ENCODE measurements at regions not wholly inside any gene's neighbourhood (a gene's known extent, or its start where the extent isn't known, plus 50 kb on each side); places are given as distances from the start of the nearest gene placed in this dataset.

DNA sequence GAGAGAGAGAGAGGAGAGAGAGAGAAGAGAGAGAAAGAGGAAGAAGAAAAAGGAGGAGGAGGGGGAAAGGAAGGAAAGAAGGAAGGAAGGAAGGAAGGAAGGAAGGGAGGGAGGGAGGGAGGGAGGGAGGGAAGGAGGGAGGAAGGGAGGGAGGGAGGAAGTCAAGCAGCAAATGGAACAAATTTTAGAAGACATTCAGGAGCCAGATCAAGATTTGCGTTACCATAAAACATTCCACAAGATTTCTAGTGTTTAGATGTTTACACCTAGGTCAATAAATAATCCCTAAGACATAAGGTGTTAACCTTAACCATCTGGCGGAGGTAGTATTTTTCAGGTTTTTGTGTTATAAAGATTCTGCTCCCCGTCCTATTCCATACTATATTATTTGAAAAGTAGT, 1320.1 kb upstream of the PRMT6 start:
- H3K4me2 ChIP-seq (ENCODE audit: low read length), result no peak overlapping the region
- H3K9me3 ChIP-seq (ENCODE audit: low read length), result no peaks in the 10 kb centered on the region
- BruUV-seq (replicated peaks), result no TSS peak
- no peaks in the 10 kb centered on the region for H3K9me2 ChIP-seq (ENCODE audit: insufficient read depth, low read length)
- H4K20me1 ChIP-seq (ENCODE audit: insufficient read depth, low read length), result no peaks in the 10 kb centered on the region
- ChIA-PET CTCF (ENCODE audit: unreplicated experiment) (no interaction called here), POLR2A (no interaction called here)
- H3K79me2 ChIP-seq (ENCODE audit: insufficient read depth, low read depth, low read length), result no peaks in the 10 kb centered on the region
- no peak overlapping the region for H3K4me3 ChIP-seq (ENCODE audit: low read depth, low read length, poor library complexity, severe bottlenecking)
- TF ChIP-seq, protein P1, sequence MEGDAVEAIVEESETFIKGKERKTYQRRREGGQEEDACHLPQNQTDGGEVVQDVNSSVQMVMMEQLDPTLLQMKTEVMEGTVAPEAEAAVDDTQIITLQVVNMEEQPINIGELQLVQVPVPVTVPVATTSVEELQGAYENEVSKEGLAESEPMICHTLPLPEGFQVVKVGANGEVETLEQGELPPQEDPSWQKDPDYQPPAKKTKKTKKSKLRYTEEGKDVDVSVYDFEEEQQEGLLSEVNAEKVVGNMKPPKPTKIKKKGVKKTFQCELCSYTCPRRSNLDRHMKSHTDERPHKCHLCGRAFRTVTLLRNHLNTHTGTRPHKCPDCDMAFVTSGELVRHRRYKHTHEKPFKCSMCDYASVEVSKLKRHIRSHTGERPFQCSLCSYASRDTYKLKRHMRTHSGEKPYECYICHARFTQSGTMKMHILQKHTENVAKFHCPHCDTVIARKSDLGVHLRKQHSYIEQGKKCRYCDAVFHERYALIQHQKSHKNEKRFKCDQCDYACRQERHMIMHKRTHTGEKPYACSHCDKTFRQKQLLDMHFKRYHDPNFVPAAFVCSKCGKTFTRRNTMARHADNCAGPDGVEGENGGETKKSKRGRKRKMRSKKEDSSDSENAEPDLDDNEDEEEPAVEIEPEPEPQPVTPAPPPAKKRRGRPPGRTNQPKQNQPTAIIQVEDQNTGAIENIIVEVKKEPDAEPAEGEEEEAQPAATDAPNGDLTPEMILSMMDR (conservative IDR thresholded peaks at IDR 0.05; ENCODE audit: low read length), result no peak
- TF ChIP-seq EZH2phosphoT487 (IDR thresholded peaks at IDR 0.05; ENCODE audit: borderline replicate concordance, low read depth, low read length), result no peak
- no peak for DNase-seq (ENCODE audit: low spot score)
- intact Hi-C loops (cut with micrococcal nuclease; ENCODE audit: unreplicated experiment), result no loop called here
- H3K4me1 ChIP-seq (ENCODE audit: insufficient read depth, low read length, poor library complexity, severe bottlenecking), result no peaks in the 10 kb centered on the region
- H2AFZ ChIP-seq (ENCODE audit: low read length), result no peak overlapping the region
- no peaks in the 10 kb centered on the region for H3K36me3 ChIP-seq (ENCODE audit: insufficient read depth, low read length)
- no peak overlapping the region for H3K27ac ChIP-seq (ENCODE audit: low read depth, low read length, poor library complexity, severe bottlenecking)

DNA sequence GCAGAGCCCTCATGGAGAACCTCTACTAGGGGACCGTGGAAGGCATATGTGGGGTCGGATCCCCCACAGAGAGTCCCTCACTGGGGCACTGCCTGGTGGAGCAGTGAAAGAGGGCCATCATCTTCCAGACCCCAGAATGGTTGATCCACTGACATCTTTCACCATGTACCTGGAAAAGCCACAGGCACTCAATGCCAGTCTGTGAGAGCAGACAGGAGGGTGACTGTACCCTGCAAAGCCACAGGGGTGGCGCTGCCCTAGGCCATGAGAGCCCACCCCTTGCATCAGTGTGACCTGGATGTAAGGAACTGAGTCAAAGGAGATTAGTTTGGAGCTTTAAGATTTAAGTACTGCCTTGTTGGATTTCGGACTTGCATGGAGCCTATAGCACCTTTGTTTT, 1276.7 kb upstream of the PRMT6 start:
- no TSS peak for BruUV-seq (replicated peaks)
- POLR2A ChIA-PET, result no interaction called here
- H3K4me1 ChIP-seq (ENCODE audit: insufficient read depth, low read length, poor library complexity, severe bottlenecking), result no peaks in the 10 kb centered on the region

GRCh38 chr1:105785021-105785420, 1271.5 kb upstream of the PRMT6 start:
- Histone ChIP-seq H3K9me2 (ENCODE audit: insufficient read depth, low read length) (no peaks in the 10 kb centered on the region), H3K79me2 (ENCODE audit: insufficient read depth, low read depth, low read length) (no peaks in the 10 kb centered on the region), H4K20me1 (ENCODE audit: insufficient read depth, low read length) (no peaks in the 10 kb centered on the region), H3K27ac (ENCODE audit: low read depth, low read length, poor library complexity, severe bottlenecking) (no peak overlapping the region), H3K4me3 (ENCODE audit: low read depth, low read length, poor library complexity, severe bottlenecking) (no peak overlapping the region), H3K4me1 (ENCODE audit: insufficient read depth, low read length, poor library complexity, severe bottlenecking) (no peaks in the 10 kb centered on the region), H3K9me3 (ENCODE audit: low read length) (no peaks in the 10 kb centered on the region), H3K4me2 (ENCODE audit: low read length) (no peak overlapping the region), H3K36me3 (ENCODE audit: insufficient read depth, low read length) (no peaks in the 10 kb centered on the region), H2AFZ (ENCODE audit: low read length) (no peak overlapping the region)
- intact Hi-C loops (cut with micrococcal nuclease; ENCODE audit: unreplicated experiment), result no loop called here
- POLR2A ChIA-PET, result no interaction called here
- DNase-seq (ENCODE audit: low spot score), result no peak
- CTCF ChIA-PET (ENCODE audit: unreplicated experiment), result no interaction called here
- TF ChIP-seq EZH2phosphoT487 (IDR thresholded peaks at IDR 0.05; ENCODE audit: borderline replicate concordance, low read depth, low read length), result no peak
- TF ChIP-seq, protein P1 (conservative IDR thresholded peaks at IDR 0.05; ENCODE audit: low read length), result no peak
- no TSS peak for BruUV-seq (replicated peaks)

More for the DNA sequence above, 1276.7 kb upstream of the PRMT6 start:
- H3K9me3 ChIP-seq (ENCODE audit: low read length), result no peaks in the 10 kb centered on the region
- no peaks in the 10 kb centered on the region for H3K36me3 ChIP-seq (ENCODE audit: insufficient read depth, low read length)
- no peak overlapping the region for H3K4me2 ChIP-seq (ENCODE audit: low read length)
- intact Hi-C loops (cut with micrococcal nuclease; ENCODE audit: unreplicated experiment), result no loop called here
- no peaks in the 10 kb centered on the region for H3K79me2 ChIP-seq (ENCODE audit: insufficient read depth, low read depth, low read length)
- TF ChIP-seq, protein P1 (conservative IDR thresholded peaks at IDR 0.05; ENCODE audit: low read length), result no peak
- no peak for TF ChIP-seq EZH2phosphoT487 (IDR thresholded peaks at IDR 0.05; ENCODE audit: borderline replicate concordance, low read depth, low read length)
- no peak for DNase-seq (ENCODE audit: low spot score)
- CTCF ChIA-PET (ENCODE audit: unreplicated experiment), result no interaction called here
- H4K20me1 ChIP-seq (ENCODE audit: insufficient read depth, low read length), result no peaks in the 10 kb centered on the region
- H3K4me3 ChIP-seq (ENCODE audit: low read depth, low read length, poor library complexity, severe bottlenecking), result no peak overlapping the region
- H3K9me2 ChIP-seq (ENCODE audit: insufficient read depth, low read length), result no peaks in the 10 kb centered on the region
- H3K27ac ChIP-seq (ENCODE audit: low read depth, low read length, poor library complexity, severe bottlenecking), result no peak overlapping the region
- H2AFZ ChIP-seq (ENCODE audit: low read length), result no peak overlapping the region

All from OCI-LY7 (cell line).